Prostate gland (tissue), 2 donors: ENCODE measurements at regions not wholly inside any gene's neighbourhood (a gene's known extent, or its start where the extent isn't known, plus 50 kb on each side); places are given as distances from the start of the nearest gene placed in this dataset.

ENCODE experiments used
- POLR2A ChIP-seq: fragments of 450-650 bp; IDR thresholded peaks from one replicate; pipeline ENCODE4 v1.6.1; 2016; ENCODE audit warnings: antibody characterized with exemption, mild to moderate bottlenecking
- TF ChIP-seq, protein P1 (sequence below), 4 experiments: fragments of 200-600 bp in 2 of 4; fragments of 450-650 bp in 2 of 4; sonication (generic) in 2 of 4; IDR thresholded peaks; 1 replicate in 3 of 4; 2 replicates in 1 of 4; pipeline ENCODE4 v1.5.1; 2016 to 2019; ENCODE audit warnings: antibody characterized with exemption in 4 of 4, mild to moderate bottlenecking in 2 of 4, moderate library complexity in 2 of 4

DNA sequence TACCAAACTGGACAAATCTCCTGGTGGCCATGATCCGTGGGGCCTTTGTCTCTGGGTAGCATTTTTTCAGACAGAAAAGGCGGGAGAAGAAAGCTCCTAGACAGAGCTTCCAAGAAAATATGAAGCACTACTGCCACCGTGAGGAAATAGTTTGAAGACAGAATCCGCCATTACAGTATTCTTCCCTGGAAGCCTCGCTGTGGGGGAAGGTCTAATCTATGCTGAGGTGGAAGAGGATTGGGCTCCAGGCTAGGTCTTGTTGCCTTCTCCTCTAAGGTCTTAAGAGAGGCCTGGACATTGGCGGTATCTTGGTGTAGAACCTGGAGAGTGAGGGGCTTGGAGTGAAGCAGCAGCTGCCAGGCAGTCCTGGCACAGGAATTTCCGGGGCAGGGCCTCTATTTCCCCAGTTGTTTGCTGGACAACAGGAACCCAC, 218.9 kb downstream of the OR13H1 start:
- TF ChIP-seq, protein P1, sequence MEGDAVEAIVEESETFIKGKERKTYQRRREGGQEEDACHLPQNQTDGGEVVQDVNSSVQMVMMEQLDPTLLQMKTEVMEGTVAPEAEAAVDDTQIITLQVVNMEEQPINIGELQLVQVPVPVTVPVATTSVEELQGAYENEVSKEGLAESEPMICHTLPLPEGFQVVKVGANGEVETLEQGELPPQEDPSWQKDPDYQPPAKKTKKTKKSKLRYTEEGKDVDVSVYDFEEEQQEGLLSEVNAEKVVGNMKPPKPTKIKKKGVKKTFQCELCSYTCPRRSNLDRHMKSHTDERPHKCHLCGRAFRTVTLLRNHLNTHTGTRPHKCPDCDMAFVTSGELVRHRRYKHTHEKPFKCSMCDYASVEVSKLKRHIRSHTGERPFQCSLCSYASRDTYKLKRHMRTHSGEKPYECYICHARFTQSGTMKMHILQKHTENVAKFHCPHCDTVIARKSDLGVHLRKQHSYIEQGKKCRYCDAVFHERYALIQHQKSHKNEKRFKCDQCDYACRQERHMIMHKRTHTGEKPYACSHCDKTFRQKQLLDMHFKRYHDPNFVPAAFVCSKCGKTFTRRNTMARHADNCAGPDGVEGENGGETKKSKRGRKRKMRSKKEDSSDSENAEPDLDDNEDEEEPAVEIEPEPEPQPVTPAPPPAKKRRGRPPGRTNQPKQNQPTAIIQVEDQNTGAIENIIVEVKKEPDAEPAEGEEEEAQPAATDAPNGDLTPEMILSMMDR (IDR thresholded peaks at IDR 0.05), result no peak
- no peak for TF ChIP-seq POLR2A
